CD1c-positive myeloid dendritic cell (primary cell): ENCODE measurements at regions not wholly inside any gene's neighbourhood (a gene's known extent, or its start where the extent isn't known, plus 50 kb on each side); places are given as distances from the start of the nearest gene placed in this dataset.
"Not testable (repeated sequence)": the region's sequence is repeated elsewhere in the genome, so short reads cannot be mapped to it uniquely, and the experiment has no call there.

ENCODE experiments used
- DNase-seq: peaks from one replicate; pipeline ENCODE4 v3.0.0-alpha.2; 2016; ENCODE audit errors: extremely low spot score

- no peak for DNase-seq
These were observed 98.6 kb downstream of the NAV1 start for GRCh38 chr1:201637282-201638079.

- DNase-seq, result no peak
These were observed 100.5 kb downstream of the NAV1 start for GRCh38 chr1:201639391-201639790.

- no peak for DNase-seq
These were observed 100.9 kb downstream of the NAV1 start for GRCh38 chr1:201639826-201640225.

- DNase-seq, result no peak
These were observed 101.7 kb downstream of the NAV1 start for GRCh38 chr1:201640624-201641023.

- DNase-seq, result no peak
These were observed 102.8 kb downstream of the NAV1 start for GRCh38 chr1:201641524-201642253.

GRCh38 chr1:201643835-201644104, 104.8 kb downstream of the NAV1 start:
- no peak for DNase-seq

- no peak for DNase-seq
These were observed 105.3 kb downstream of the NAV1 start for GRCh38 chr1:201644197-201644596.

- not testable (repeated sequence) for DNase-seq
These were observed 106.1 kb downstream of the NAV1 start for GRCh38 chr1:201645000-201645399.

GRCh38 chr1:201645956-201646355, 107.0 kb downstream of the NAV1 start:
- DNase-seq, result no peak

GRCh38 chr1:201646411-201647022, 107.6 kb downstream of the NAV1 start:
- DNase-seq, result no peak

- no peak for DNase-seq
These were observed 108.2 kb downstream of the NAV1 start for GRCh38 chr1:201647094-201647493.

GRCh38 chr1:201647722-201648065, 108.8 kb downstream of the NAV1 start:
- DNase-seq, result no peak

- no peak for DNase-seq
These were observed 109.4 kb downstream of the NAV1 start for GRCh38 chr1:201648066-201648906.

GRCh38 chr1:201648907-201649721, 110.2 kb downstream of the NAV1 start:
- DNase-seq, result no peak

- peak; percentile 57 for DNase-seq
These were observed 111.1 kb downstream of the NAV1 start for GRCh38 chr1:201649761-201650622.

GRCh38 chr1:201650623-201650933, 111.7 kb downstream of the NAV1 start:
- DNase-seq, result no peak

- DNase-seq, result no peak
These were observed 113.3 kb downstream of the NAV1 start for GRCh38 chr1:201652181-201652580.

GRCh38 chr1:201653233-201653632, 114.3 kb downstream of the NAV1 start:
- no peak for DNase-seq

- DNase-seq, result no peak
These were observed 115.0 kb downstream of the NAV1 start for GRCh38 chr1:201653883-201654282.

GRCh38 chr1:201655243-201655642, 116.3 kb downstream of the NAV1 start:
- DNase-seq, result no peak

GRCh38 chr1:201655910-201656309, 117.0 kb downstream of the NAV1 start:
- no peak for DNase-seq
